ACC112 (cell line): ENCODE measurements at regions not wholly inside any gene's neighbourhood (a gene's known extent, or its start where the extent isn't known, plus 50 kb on each side); places are given as distances from the start of the nearest gene placed in this dataset.
"Not testable (repeated sequence)": the region's sequence is repeated elsewhere in the genome, so short reads cannot be mapped to it uniquely, and the experiment has no call there.

Experiments used
- H2AFZ ChIP-seq: fragments of 200-600 bp; sonication (generic); one replicate; pipeline ENCODE4 v1.6.0; 2017; ENCODE audit warnings: antibody characterized with exemption, low read length; ENCODE audit not compliant: unreplicated experiment
- H3K27ac ChIP-seq: fragments of 200-600 bp; sonication (generic); 2 replicates; pipeline ENCODE4 v1.5.1; 2014; ENCODE audit warnings: low read depth, mild to moderate bottlenecking, antibody characterized with exemption, low read length, moderate library complexity
- H3K27me3 ChIP-seq: fragments of 200-600 bp; sonication (generic); 2 replicates; pipeline ENCODE4 v1.6.1; 2014; ENCODE audit warnings: mild to moderate bottlenecking, antibody characterized with exemption, low read length, moderate library complexity, mixed read lengths; ENCODE audit not compliant: insufficient read depth
- H3K36me3 ChIP-seq: fragments of 200-600 bp; sonication (generic); 2 replicates; pipeline ENCODE4 v1.6.1; 2016; ENCODE audit warnings: mild to moderate bottlenecking, antibody characterized with exemption, low read length, moderate library complexity, mixed read lengths; ENCODE audit not compliant: insufficient read depth
- H3K4me1 ChIP-seq: fragments of 200-600 bp; sonication (generic); one replicate; pipeline ENCODE4 v1.6.1; 2016; ENCODE audit warnings: low read length, mixed read lengths; ENCODE audit not compliant: insufficient read depth, unreplicated experiment, control insufficient read depth
- H3K4me3 ChIP-seq: fragments of 200-600 bp; sonication (generic); 2 replicates; pipeline ENCODE4 v1.5.1; 2014; ENCODE audit warnings: mild to moderate bottlenecking, low read depth, low read length
- H3K79me2 ChIP-seq: fragments of 200-600 bp; sonication (generic); one replicate; pipeline ENCODE4 v1.6.0; 2016; ENCODE audit warnings: low read length; ENCODE audit not compliant: control insufficient read depth, unreplicated experiment, insufficient read depth

GRCh38 chr12:53870117-53870516 is 68.5 kb upstream of the HOXC13 start:
- Histone ChIP-seq H3K27ac (no peak overlapping the region), H2AFZ (no peak overlapping the region), H3K4me1 (peaks cover 13% of the 10 kb centered on the region), H3K79me2 (no peaks in the 10 kb centered on the region), H3K4me3 (no peak overlapping the region), H3K27me3 (peaks cover 31% of the 10 kb centered on the region), H3K36me3 (no peaks in the 10 kb centered on the region)

- peaks cover 13% of the 10 kb centered on the region for H3K4me1 ChIP-seq
- H3K36me3 ChIP-seq, result no peaks in the 10 kb centered on the region
- peaks cover 39% of the 10 kb centered on the region for H3K27me3 ChIP-seq
- no peaks in the 10 kb centered on the region for H3K79me2 ChIP-seq
- no peak overlapping the region for H3K27ac ChIP-seq
- H2AFZ ChIP-seq, result no peak overlapping the region
- no peak overlapping the region for H3K4me3 ChIP-seq
Observed at GRCh38 chr12:53871367-53871766, 67.3 kb upstream of the HOXC13 start.

GRCh38 chr12:53872367-53872766 is 66.3 kb upstream of the HOXC13 start:
- Histone ChIP-seq H2AFZ (no peak overlapping the region), H3K27me3 (peaks cover 47% of the 10 kb centered on the region), H3K27ac (no peak overlapping the region), H3K36me3 (no peaks in the 10 kb centered on the region), H3K4me1 (peaks cover 12% of the 10 kb centered on the region), H3K79me2 (no peaks in the 10 kb centered on the region), H3K4me3 (no peak overlapping the region)

- H3K27me3 ChIP-seq, result peaks cover 67% of the 10 kb centered on the region
- H3K4me1 ChIP-seq, H3K36me3 ChIP-seq, H3K27ac ChIP-seq, H3K79me2 ChIP-seq, H2AFZ ChIP-seq, H3K4me3 ChIP-seq: not testable (repeated sequence)
Observed at GRCh38 chr12:53877961-53878360, 60.7 kb upstream of the HOXC13 start.

GRCh38 chr12:53887006-53887405 is 51.6 kb upstream of the HOXC13 start:
- peaks cover 96% of the 10 kb centered on the region for H3K27me3 ChIP-seq
- H3K79me2 ChIP-seq, result no peaks in the 10 kb centered on the region
- no peak overlapping the region for H2AFZ ChIP-seq
- H3K27ac ChIP-seq, result no peak overlapping the region
- no peak overlapping the region for H3K4me3 ChIP-seq
- no peaks in the 10 kb centered on the region for H3K36me3 ChIP-seq
- H3K4me1 ChIP-seq, result no peaks in the 10 kb centered on the region

- H3K27me3 ChIP-seq, result peaks cover 96% of the 10 kb centered on the region
- H3K27ac ChIP-seq, result no peak overlapping the region
- H3K36me3 ChIP-seq, result no peaks in the 10 kb centered on the region
- no peak overlapping the region for H3K4me3 ChIP-seq
- H3K79me2 ChIP-seq, result no peaks in the 10 kb centered on the region
- H2AFZ ChIP-seq, result no peak overlapping the region
- H3K4me1 ChIP-seq, result no peaks in the 10 kb centered on the region
Observed at GRCh38 chr12:53887881-53888280, 50.8 kb upstream of the HOXC13 start.
